Uterus (tissue), 3 donors: ENCODE measurements at regions not wholly inside any gene's neighbourhood (a gene's known extent, or its start where the extent isn't known, plus 50 kb on each side); places are given as distances from the start of the nearest gene placed in this dataset.
"Not testable (repeated sequence)": the region's sequence is repeated elsewhere in the genome, so short reads cannot be mapped to it uniquely, and the experiment has no call there.

ENCODE experiments used
- DNase-seq, 2 donors: peaks; one replicate each; pipeline ENCODE4 v3.0.0-alpha.2; 2019 to 2020
- H3K27ac ChIP-seq, 2 donors: fragments of 200-600 bp; sonication (generic); 1 replicate in 1 of 2; 2 replicates in 1 of 2; pipeline ENCODE4 v1.5.1; 2016 to 2018
- H3K27me3 ChIP-seq, 2 donors: fragments of 200-600 bp; sonication (generic); one replicate each; pipeline ENCODE4 v1.5.1; 2018 to 2019; ENCODE audit warnings: control low read depth in 1 of 2
- H3K36me3 ChIP-seq, 2 donors: fragments of 200-600 bp; sonication (generic); one replicate each; pipeline ENCODE4 v1.5.1; 2019; ENCODE audit warnings: control low read depth in 1 of 2
- H3K4me1 ChIP-seq, 2 donors: fragments of 200-600 bp; sonication (generic); one replicate each; pipeline ENCODE4 v1.5.1; 2018 to 2019; ENCODE audit warnings: control low read depth in 1 of 2
- H3K4me3 ChIP-seq, 2 donors: fragments of 200-600 bp; sonication (generic); 1 replicate in 1 of 2; 2 replicates in 1 of 2; pipeline ENCODE4 v1.5.1; 2018 to 2019; ENCODE audit warnings: mild to moderate bottlenecking in 1 of 2
- H3K9me3 ChIP-seq, 2 donors: fragments of 200-600 bp; sonication (generic); one replicate each; pipeline ENCODE4 v1.5.1; 2019; ENCODE audit warnings: control low read depth in 1 of 2
- CTCF ChIP-seq, 4 experiments: fragments of 200-600 bp in 2 of 4; fragments of 450-650 bp in 2 of 4; sonication (generic) in 2 of 4; IDR thresholded peaks; one replicate each; pipeline ENCODE4 v1.5.1; 2016 to 2019; ENCODE audit warnings: antibody characterized with exemption in 4 of 4, mild to moderate bottlenecking in 2 of 4, moderate library complexity in 1 of 4
- POLR2A ChIP-seq, 2 donors: fragments of 450-650 bp; IDR thresholded peaks; one replicate each; pipeline ENCODE4 v1.6.1; 2016; ENCODE audit warnings: antibody characterized with exemption in 2 of 2, mild to moderate bottlenecking in 1 of 2, moderate library complexity in 1 of 2
- intact Hi-C: fragments of 100-400 bp; cut with DNase I; formaldehyde crosslinking; loops from one replicate; pipeline ENCODE4 v1.15.1; 2023; ENCODE audit warnings: low total_unique reads
- donor health status: DM: yes; HTN: yes; CAD: no.

GRCh38 chr16:80899809-80900592, 95.6 kb upstream of the CDYL2 start:
- no peaks in the 10 kb centered on the region for H3K9me3 ChIP-seq
- H3K4me1 ChIP-seq, result no peaks in the 10 kb centered on the region
- DNase-seq, result peak; percentile 61 to 63
- H3K4me3 ChIP-seq, result no peak overlapping the region
- H3K27me3 ChIP-seq, result no peaks in the 10 kb centered on the region
- intact Hi-C loops, result no loop called here
- H3K36me3 ChIP-seq, result no peaks in the 10 kb centered on the region
- no peak for TF ChIP-seq POLR2A (IDR thresholded peaks at IDR 0.05)
- no peak for TF ChIP-seq CTCF (IDR thresholded peaks at IDR 0.05)
- peak overlapping the region in 1 of 2 donors; percentile 54 for H3K27ac ChIP-seq

GRCh38 chr16:80896776-80897175, 92.4 kb upstream of the CDYL2 start:
- Histone ChIP-seq H3K4me3 (no peak overlapping the region), H3K4me1 (no peaks in the 10 kb centered on the region), H3K36me3 (no peaks in the 10 kb centered on the region), H3K27me3 (no peaks in the 10 kb centered on the region), H3K9me3 (no peaks in the 10 kb centered on the region), H3K27ac (no peak overlapping the region)
- TF ChIP-seq CTCF (IDR thresholded peaks at IDR 0.05) (no peak), POLR2A (IDR thresholded peaks at IDR 0.05) (no peak)
- intact Hi-C loops, result no loop called here
- no peak for DNase-seq

- H3K9me3 ChIP-seq, result no peaks in the 10 kb centered on the region
- intact Hi-C loops, result no loop called here
- no peaks in the 10 kb centered on the region for H3K27me3 ChIP-seq
- no peaks in the 10 kb centered on the region for H3K4me1 ChIP-seq
- H3K4me3 ChIP-seq, result no peak overlapping the region
- no peaks in the 10 kb centered on the region for H3K36me3 ChIP-seq
- TF ChIP-seq CTCF (IDR thresholded peaks at IDR 0.05) (no peak), POLR2A (IDR thresholded peaks at IDR 0.05) (no peak)
- no peak overlapping the region for H3K27ac ChIP-seq
- no peak for DNase-seq
Observed at GRCh38 chr16:80894091-80894490, 89.7 kb upstream of the CDYL2 start.

- H3K27ac ChIP-seq, result no peak overlapping the region
- no peak for TF ChIP-seq POLR2A (IDR thresholded peaks at IDR 0.05)
- no peak for TF ChIP-seq CTCF (IDR thresholded peaks at IDR 0.05)
- no peaks in the 10 kb centered on the region for H3K27me3 ChIP-seq
- intact Hi-C loops, result no loop called here
- H3K4me1 ChIP-seq, result no peaks in the 10 kb centered on the region
- no peak overlapping the region for H3K4me3 ChIP-seq
- no peaks in the 10 kb centered on the region for H3K36me3 ChIP-seq
- no peaks in the 10 kb centered on the region for H3K9me3 ChIP-seq
- no peak for DNase-seq
Observed at GRCh38 chr16:80893686-80894085, 89.3 kb upstream of the CDYL2 start.

GRCh38 chr16:80892395-80892794, 88.0 kb upstream of the CDYL2 start:
- H3K4me3 ChIP-seq, H3K27me3 ChIP-seq, H3K9me3 ChIP-seq, intact Hi-C loops, H3K27ac ChIP-seq, DNase-seq, H3K4me1 ChIP-seq, H3K36me3 ChIP-seq: not testable (repeated sequence)
